ENCODE measurements at regions not wholly inside any gene's neighbourhood (a gene's known extent, or its start where the extent isn't known, plus 50 kb on each side); places are given as distances from the start of the nearest gene placed in this dataset.

DNA sequence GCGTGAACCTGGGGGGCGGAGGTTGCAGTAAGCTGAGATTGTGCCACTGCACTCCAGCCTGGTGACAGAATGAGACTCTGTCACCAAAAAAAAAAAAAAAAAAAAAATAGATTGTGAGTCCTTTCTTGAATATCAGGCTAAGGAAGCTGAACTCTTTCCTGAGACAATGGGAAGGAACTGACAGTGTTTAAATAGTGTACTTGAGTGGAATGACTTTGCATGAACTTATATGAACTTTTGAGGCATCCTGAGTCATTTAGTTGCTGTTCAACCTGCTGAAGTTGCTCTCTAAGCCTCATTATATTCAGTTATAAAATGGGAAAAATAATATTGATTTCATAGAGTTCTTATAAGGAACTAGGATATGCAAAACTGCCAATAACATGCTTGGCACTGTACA is 79.3 kb upstream of the LIMCH1 start:
- no peak for DNase-seq (ENCODE audit: low spot score)

DNA sequence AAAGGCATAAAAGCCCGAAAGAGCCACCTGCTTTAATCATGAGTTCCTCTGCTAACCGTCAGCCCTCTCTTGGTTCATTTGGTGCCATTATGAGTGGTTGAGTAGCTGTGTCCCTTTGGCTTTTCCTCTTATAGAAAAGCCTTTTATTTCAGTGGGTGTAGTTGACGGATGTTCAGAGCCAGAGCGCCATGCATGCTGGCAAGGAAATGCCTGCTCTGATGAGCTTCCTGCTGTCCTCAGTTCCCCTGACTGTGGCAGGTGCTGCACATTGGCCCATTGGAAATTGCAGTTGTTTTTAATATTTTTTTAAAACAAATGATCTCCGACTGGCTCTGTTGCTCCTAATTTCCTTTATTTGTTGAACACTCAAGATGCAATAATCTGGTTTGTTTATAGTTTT is 77.3 kb upstream of the LIMCH1 start:
- no peak for DNase-seq (ENCODE audit: low spot score)

DNA sequence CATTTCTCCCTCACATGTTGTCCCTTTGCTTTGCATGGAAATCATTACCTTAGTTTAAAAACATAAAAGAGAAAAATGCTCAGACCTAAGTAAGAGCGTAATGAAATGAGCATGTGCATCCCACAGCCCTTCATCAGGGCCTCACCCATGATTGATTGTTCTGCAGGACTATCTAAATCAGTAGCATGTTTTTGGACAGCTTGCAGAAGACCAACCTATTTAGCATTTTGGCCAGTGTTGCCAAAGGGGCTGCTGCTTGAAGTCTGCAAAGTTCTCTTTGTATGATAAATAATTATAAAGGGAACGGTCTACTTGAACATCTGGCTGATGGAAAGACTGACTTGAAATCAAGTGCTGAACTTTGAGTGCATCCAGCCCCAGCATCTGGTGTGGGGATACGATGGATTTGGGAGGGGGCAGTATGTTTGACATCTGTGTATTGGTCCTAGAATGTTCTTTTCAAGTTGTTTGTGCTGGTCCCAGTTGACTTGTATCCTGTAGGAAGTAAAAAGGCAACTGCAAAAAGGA is 76.1 kb upstream of the LIMCH1 start:
- DNase-seq (ENCODE audit: low spot score) = no peak

DNA sequence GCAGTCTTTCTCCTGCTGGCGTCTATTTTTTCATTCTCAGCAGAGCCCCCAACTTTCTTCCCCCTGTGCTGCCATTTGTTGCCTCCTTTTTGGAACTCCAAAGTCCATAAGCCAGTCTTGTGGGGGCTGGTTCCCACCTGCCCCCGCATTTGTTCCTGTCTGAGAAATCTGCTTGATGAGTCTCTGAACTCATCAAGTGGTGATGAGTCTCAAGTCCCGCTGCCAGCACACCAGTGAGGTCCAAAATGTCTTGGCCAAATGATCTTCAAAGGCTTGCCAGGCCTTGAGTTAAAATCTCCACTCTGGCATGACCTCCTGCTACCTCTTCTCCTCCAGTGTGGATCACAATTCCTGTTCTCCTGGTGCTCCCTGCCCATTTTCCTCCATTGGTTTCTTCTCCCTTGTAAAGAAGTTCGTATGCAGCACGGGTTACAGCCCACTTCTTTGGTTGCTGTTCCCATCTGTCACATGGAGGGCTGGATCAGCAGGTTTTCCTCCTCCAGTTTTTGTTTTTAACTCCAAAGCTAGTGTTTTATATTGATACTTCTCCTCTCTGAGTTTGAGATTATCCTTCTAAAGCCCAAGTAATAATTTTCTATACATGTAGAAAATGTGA is 72.7 kb upstream of the LIMCH1 start:
- no peak for DNase-seq (ENCODE audit: low spot score)

DNA sequence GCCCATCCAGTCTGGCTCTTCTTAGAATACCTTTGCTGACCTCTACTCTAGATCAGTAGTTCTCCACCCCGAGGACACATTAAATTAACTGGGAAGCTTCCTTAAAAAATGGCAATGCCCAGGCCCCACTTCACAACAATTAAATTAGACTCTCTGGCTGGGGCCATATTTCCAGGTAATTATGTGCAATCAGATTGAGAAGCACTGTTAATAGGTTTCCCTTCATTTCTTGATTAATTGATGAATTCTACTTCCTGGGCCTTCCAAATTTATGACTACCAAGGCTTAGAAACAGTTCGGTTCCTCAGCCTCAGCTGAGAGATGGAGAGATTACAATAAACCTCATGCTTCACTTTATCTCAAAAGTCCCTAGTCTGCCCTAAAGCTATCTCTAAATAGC is 71.7 kb upstream of the LIMCH1 start:
- no peak for DNase-seq (ENCODE audit: low spot score)

DNA sequence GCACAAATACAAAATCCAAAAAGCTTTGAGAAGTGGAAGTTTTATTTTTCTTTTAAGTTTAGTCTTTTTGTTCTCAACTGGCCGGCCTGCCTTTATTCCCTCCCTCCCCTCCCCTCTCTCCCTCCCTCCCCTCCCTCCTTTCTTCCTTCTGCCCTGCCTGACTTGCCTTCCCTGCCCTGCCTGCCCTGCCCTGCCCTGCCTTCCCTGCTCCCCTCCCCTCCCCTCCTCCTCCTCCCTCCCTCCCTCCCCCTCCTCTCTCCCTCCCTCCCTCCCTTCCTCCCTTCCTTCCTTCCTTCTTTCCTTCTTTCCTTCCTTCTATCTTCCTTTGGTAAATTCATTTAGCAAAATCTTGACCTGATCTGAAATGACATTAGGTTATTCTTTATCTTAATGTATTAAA is 69.8 kb upstream of the LIMCH1 start:
- no peak for DNase-seq (ENCODE audit: low spot score)

DNA sequence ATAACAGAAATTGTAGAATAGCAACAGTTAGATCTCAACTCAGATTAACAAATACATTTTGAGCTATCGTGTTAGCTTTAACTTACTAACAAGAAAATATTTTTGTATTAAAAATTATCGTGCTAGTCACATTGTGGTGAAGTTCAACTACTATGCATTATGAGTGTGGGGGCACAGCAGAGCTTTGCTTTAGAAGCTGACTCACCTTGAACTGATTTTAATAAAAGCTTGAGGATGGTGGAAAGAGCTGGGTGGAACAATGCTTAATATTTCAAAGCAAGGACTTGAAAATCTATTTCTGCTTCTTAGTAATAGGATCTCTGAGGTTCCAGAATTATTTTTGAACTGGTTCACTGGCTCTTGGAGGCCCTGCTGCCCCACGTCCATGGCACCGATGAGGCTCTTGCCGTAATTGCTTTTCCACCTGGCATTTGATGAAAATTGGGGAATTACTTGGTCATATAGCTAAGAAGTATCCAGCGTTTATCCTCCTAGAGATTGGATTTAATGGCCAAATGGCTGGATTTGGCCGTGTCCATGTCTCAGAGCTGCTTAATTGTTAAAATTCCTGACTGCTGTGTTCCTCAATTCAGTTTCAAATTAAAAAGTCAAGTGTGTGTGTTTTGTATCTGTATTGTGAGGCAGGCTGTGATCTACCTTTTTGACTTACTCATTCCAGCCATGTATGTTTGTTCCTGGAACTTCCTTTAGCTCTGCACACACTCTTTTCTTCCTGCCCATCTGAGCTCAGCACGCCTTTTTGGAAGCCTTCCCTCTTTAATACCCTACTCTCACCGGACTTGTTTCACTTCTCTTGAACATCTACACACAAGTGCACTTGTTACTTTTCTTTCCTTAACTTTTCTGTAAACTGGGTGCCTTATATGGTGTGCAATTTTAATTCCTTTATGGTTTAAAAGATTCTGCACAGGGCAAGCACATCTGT is 66.6 kb upstream of the LIMCH1 start:
- DNase-seq (ENCODE audit: low spot score) = no peak

DNA sequence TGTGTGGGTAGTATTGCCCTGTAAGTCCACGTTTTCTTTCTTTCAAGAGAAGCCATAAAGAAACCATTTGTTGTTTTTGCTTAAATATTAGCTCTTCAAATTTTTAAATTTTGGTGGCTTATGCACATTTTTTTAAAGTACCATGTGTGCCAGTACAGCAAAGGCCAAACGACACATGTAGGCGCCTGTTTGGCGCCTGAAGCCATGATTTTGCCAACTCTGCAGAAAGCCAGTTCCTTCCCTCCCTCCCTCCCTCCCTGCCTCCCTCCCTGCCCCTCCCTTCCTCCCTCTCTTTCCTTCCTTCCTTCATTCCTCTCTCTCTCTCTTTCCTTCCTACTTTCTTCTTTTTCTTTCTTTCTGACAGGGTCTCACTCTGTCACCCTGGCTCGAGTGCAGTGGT is 65.9 kb upstream of the LIMCH1 start:
- no peak for DNase-seq (ENCODE audit: low spot score)

DNA sequence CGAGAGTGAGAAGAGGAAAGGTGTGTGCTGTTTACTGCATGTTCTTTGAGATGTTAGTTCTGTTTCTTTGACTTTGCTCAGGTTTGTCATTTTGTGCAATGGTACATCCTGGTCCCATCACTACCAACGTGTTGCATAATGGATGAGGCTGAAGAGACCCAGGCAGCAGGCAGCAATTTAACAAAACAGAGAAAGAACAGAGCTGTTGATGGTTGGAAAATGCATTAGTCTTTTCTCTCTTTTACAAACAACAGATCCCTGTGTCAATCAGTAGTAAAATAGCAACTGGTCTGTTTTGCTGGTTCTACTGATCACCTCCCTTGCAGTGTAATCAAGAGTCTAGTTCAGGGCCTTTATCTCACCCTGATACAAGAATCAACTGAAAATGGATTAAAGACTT is 64.8 kb upstream of the LIMCH1 start:
- DNase-seq (ENCODE audit: low spot score) = no peak

DNA sequence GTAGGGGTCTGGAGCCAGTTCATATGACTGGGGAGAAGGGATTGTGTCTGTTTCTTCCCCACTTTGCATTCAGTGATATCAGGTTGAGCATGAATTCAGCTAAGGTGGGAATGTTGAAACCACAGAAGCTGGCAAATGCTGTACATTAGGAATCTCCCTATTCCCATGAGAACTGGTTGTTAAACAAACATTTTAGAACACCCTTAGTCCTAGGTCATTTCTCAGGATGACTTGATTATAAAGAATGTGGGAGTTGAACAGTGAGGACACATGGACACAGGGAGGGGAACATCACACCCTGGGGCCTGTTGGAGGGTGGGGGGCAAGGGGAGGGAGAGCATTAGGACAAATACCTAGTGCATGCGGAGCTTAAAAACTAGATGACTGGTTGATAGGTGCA is 62.6 kb upstream of the LIMCH1 start:
- DNase-seq (ENCODE audit: low spot score) = no peak

DNA sequence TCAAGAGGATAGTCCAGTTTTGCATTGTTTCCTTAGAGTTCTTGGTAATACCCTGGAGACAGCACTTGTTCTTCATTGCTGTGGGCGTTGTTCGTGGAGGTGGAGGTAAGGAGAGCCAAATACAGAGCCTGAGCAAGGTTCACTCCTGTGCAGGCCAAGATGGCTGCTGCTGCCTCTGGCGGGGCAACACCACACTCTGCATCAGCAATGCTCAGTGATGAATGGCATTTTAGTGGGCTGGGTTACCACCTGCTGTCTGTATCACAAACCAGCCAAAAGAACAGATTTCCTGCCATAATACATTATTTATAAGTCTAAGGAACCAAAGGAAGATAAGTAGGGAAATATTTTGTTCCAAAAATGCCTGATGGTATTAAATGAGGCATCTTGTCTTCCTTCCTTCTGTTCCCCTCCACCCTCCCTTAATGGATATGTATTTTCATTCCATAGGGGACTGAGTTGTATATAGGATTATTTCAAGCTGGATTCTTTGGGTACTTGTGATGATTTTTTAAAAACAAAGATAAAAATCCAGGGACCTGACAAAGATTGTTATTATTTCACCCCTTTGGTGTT is 61.6 kb upstream of the LIMCH1 start:
- DNase-seq (ENCODE audit: low spot score) = no peak

DNA sequence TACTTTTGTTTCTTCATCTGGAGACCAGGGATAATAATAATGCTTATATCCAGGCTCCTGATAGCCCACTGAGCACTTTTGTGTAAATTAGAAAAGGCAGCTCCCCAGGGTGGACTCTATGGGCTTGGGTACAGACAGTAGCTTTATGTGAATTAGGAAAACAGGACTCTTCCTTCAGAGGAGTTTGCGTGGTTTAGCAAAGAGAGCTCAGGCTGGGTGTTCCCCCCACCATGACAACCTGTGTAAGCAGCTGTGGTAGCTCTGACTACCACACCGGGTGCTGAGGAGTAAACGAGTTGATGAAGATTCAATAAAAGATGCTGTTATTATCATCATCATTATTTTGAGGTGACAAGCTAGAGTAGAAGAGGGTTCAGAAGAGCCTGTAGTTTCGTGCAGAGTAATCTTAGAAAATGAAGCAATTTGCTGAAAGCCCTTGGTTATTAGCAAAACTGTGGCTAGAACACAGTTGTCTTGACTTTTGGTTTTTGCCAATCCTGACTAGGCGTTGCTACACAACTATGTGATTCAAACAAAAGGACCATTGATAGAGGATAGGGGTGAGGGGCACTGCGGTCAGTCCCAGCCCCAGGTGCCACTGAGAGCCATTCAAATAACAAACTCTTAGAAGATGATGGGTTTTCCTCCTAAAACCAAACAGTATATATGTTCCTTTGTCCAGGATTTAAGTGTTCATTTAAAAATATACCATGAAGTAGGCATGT is 60.6 kb upstream of the LIMCH1 start:
- DNase-seq (ENCODE audit: low spot score) = no peak

DNA sequence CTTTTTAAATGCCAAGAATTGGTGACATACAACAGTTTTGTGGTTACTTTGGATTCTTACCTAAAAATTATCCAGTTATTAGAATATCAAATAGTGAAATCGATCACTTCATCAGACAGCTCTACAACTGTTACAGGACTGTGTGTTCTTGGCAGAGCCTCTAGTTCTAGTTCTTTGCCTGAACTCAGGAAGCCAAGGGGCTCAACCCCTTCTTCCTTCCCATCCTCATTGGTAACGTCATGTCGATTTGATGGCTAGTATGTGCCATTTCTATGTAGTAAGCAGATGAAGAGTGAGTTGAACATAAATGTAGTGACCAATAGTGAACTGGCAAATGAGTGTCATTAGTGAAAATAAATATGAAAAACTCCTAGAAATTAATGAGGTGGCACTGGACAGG is 59.4 kb upstream of the LIMCH1 start:
- DNase-seq (ENCODE audit: low spot score) = no peak

DNA sequence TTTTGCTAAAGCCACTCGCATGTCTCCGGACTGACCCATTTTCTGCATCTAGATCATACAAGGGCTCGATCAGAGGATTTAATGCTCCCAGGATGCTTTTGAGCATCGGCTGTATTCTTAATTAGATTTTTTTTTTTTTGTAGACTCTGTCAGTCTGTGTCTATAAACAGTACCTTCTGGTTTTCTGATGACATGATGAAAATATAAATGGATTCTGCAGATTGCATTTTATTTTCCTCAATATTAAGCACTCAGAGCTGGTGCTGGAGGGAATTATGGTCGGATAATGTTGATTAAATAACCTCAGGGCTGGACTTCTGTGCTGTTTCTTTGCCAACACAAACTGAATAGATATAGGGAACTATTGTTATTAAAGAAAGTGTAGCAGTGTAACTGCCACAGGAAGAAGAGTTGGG is 57.1 kb upstream of the LIMCH1 start:
- DNase-seq (ENCODE audit: low spot score) = no peak

DNA sequence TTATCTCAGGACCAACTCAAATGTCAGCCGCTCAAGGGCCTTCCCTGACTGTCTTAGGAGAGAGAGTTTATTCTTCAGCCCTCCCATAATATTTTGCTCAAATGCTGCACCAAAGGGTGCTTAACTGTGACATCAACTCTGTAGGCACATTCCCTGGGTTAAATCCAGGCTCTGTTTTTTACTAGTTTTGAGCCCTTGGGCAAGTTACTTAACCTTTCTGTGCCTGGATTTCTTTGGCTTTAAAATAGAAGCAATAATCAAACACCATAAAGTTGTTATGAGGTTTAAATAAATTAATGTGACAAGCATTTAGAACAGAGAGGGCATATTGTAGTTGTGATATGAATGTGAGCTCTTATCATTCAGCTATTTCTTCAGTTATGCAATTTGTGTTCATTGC is 54.2 kb upstream of the LIMCH1 start:
- no peak for DNase-seq (ENCODE audit: low spot score)

DNA sequence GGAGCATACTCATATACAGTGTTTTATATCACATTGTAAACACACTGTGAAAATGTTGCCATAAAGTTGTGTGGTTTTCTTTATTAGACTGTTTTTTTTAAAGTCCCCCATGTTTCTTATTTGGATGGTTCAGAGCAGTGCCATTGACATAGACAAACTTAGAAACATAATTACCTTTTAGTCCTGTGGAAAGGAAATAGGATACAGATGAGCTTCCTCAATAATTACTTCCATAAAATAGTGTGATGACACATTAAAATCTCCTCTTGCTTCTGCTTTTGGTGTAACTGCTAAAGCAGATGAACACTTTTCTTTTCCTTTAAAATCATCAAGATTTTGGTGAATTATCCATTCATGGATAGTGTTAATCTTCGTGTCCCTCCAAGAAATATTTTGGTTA is 52.9 kb upstream of the LIMCH1 start:
- no peak for DNase-seq (ENCODE audit: low spot score)

DNA sequence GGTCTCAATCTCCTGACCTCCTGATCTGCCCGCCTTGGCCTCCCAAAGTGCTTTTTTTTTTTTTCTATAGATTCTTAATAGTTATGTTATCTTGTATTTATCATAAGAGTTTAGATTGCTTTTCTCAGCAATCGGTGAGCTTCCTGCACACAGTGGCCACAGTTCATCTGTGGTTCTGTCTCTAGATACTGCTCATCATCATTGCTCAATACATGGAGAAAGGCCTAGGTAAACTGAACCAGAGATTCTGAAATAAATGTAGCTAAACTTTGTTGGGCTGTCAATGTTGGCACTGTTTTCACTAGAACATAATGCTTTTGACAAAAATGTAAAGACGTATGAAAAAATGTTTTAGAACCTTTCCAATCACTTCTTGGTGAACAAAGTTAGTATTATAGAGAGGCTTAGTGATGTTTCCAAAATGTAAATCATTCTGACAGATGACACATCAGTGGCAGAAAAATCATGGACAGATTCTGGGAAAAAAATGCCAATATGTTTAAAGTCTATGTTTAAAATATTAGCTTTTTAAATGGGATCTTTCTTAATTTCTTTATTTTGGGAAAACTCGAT is 50.0 kb upstream of the LIMCH1 start:
- DNase-seq (ENCODE audit: low spot score) = no peak
